ENCODE measurements at regions not wholly inside any gene's neighbourhood (a gene's known extent, or its start where the extent isn't known, plus 50 kb on each side); places are given as distances from the start of the nearest gene placed in this dataset.

- TF ChIP-seq CTCF (IDR thresholded peaks at IDR 0.05) (no peak), EZH2 (IDR thresholded peaks at IDR 0.05; ENCODE audit: borderline replicate concordance, insufficient read depth, low read depth, low read length, poor library complexity, severe bottlenecking) (no peak)
Observed at GRCh38 chr13:54879036-54879435, 1850.4 kb downstream of the OLFM4 start.

Data from B cell (primary cell).